ENCODE measurements at regions not wholly inside any gene's neighbourhood (a gene's known extent, or its start where the extent isn't known, plus 50 kb on each side); places are given as distances from the start of the nearest gene placed in this dataset.

DNA sequence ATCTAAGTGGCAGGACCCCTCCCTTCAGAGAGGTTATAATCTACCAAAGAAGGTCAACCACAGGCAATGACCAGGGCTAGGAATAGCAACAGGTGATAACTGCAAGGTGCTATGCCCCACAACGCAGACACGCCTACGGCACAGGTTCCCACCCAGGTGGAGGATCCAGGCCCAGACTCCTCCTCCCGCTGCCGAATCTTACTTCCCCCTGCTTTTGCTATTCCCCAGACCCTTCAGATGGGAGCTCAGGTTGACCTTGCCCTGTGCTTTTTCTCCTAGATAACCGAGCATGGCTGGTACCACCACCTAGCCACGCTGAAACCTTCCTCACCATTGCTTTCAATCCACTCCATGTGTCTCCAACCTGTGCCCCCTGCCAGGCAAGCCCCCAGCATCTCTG lies 142.2 kb upstream of the IGF1R start:
- TF ChIP-seq, protein P1, sequence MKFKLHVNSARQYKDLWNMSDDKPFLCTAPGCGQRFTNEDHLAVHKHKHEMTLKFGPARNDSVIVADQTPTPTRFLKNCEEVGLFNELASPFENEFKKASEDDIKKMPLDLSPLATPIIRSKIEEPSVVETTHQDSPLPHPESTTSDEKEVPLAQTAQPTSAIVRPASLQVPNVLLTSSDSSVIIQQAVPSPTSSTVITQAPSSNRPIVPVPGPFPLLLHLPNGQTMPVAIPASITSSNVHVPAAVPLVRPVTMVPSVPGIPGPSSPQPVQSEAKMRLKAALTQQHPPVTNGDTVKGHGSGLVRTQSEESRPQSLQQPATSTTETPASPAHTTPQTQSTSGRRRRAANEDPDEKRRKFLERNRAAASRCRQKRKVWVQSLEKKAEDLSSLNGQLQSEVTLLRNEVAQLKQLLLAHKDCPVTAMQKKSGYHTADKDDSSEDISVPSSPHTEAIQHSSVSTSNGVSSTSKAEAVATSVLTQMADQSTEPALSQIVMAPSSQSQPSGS (CRISPR knock-in tag; IDR thresholded peaks at IDR 0.05; ENCODE audit: borderline replicate concordance, low read depth): no peak
- TF ChIP-seq, protein P2, sequence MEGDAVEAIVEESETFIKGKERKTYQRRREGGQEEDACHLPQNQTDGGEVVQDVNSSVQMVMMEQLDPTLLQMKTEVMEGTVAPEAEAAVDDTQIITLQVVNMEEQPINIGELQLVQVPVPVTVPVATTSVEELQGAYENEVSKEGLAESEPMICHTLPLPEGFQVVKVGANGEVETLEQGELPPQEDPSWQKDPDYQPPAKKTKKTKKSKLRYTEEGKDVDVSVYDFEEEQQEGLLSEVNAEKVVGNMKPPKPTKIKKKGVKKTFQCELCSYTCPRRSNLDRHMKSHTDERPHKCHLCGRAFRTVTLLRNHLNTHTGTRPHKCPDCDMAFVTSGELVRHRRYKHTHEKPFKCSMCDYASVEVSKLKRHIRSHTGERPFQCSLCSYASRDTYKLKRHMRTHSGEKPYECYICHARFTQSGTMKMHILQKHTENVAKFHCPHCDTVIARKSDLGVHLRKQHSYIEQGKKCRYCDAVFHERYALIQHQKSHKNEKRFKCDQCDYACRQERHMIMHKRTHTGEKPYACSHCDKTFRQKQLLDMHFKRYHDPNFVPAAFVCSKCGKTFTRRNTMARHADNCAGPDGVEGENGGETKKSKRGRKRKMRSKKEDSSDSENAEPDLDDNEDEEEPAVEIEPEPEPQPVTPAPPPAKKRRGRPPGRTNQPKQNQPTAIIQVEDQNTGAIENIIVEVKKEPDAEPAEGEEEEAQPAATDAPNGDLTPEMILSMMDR (IDR thresholded peaks at IDR 0.05): no peak
- TF ChIP-seq TEAD4 (CRISPR knock-in tag; IDR thresholded peaks at IDR 0.05) (no peak), ETV6 (CRISPR knock-in tag; IDR thresholded peaks at IDR 0.05) (no peak), NR2C2 (CRISPR knock-in tag; IDR thresholded peaks at IDR 0.05) (no peak), FOXK1 (CRISPR knock-in tag; IDR thresholded peaks at IDR 0.05) (no peak), ZNF232 (CRISPR knock-in tag; IDR thresholded peaks at IDR 0.05) (no peak), TCF7 (CRISPR knock-in tag; IDR thresholded peaks at IDR 0.05; ENCODE audit: low read depth) (no peak), CREM (CRISPR knock-in tag; IDR thresholded peaks at IDR 0.05) (no peak), CREB1 (CRISPR knock-in tag; IDR thresholded peaks at IDR 0.05) (no peak), FOXP1 (CRISPR knock-in tag; IDR thresholded peaks at IDR 0.05; ENCODE audit: borderline replicate concordance) (no peak)
- TF ChIP-seq, protein P3, sequence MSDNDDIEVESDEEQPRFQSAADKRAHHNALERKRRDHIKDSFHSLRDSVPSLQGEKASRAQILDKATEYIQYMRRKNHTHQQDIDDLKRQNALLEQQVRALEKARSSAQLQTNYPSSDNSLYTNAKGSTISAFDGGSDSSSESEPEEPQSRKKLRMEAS (CRISPR knock-in tag; IDR thresholded peaks at IDR 0.05): no peak
- TF ChIP-seq, protein P4, sequence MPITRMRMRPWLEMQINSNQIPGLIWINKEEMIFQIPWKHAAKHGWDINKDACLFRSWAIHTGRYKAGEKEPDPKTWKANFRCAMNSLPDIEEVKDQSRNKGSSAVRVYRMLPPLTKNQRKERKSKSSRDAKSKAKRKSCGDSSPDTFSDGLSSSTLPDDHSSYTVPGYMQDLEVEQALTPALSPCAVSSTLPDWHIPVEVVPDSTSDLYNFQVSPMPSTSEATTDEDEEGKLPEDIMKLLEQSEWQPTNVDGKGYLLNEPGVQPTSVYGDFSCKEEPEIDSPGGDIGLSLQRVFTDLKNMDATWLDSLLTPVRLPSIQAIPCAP (CRISPR knock-in tag; IDR thresholded peaks at IDR 0.05): no peak
- TF ChIP-seq, protein P5, sequence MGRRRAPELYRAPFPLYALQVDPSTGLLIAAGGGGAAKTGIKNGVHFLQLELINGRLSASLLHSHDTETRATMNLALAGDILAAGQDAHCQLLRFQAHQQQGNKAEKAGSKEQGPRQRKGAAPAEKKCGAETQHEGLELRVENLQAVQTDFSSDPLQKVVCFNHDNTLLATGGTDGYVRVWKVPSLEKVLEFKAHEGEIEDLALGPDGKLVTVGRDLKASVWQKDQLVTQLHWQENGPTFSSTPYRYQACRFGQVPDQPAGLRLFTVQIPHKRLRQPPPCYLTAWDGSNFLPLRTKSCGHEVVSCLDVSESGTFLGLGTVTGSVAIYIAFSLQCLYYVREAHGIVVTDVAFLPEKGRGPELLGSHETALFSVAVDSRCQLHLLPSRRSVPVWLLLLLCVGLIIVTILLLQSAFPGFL (CRISPR knock-in tag; IDR thresholded peaks at IDR 0.05; ENCODE audit: borderline replicate concordance): no peak

All from WTC11 (cell line).